Fibroblast of lung (primary cell): ENCODE measurements at regions not wholly inside any gene's neighbourhood (a gene's known extent, or its start where the extent isn't known, plus 50 kb on each side); places are given as distances from the start of the nearest gene placed in this dataset.

Experiments
- DNase-seq, 2 donors: peaks; one replicate each; pipeline versions ENCODE4 v3.0.0 to v3.0.0-alpha.2; 2010; ENCODE audit warnings: low read depth in 2 of 2
- H2AFZ ChIP-seq: 2 replicates; pipeline ENCODE4 v1.5.1; 2012; ENCODE audit warnings: low read length, control low read depth, inconsistent platforms
- H3K27ac ChIP-seq: 2 replicates; pipeline ENCODE4 v1.5.1; 2011; ENCODE audit warnings: low read length, control low read depth; ENCODE audit not compliant: insufficient read depth
- H3K27me3 ChIP-seq: 2 replicates; pipeline ENCODE4 v1.5.1; 2011; ENCODE audit warnings: mild to moderate bottlenecking, low read length; ENCODE audit not compliant: control insufficient read depth, insufficient read depth
- H3K36me3 ChIP-seq: 2 replicates; pipeline ENCODE4 v1.5.1; 2011; ENCODE audit warnings: low read length; ENCODE audit not compliant: control insufficient read depth, insufficient read depth
- H3K4me1 ChIP-seq: 2 replicates; pipeline ENCODE4 v1.5.1; 2011; ENCODE audit warnings: low read length; ENCODE audit not compliant: control insufficient read depth, insufficient read depth; ENCODE audit errors: extremely low read depth
- H3K4me2 ChIP-seq: 2 replicates; pipeline ENCODE4 v1.5.1; 2011; ENCODE audit warnings: low read length, control low read depth; ENCODE audit not compliant: insufficient read depth; ENCODE audit errors: extremely low read depth
- H3K4me3 ChIP-seq, 4 experiments: fragments of 200-600 bp in 1 of 4; sonication (generic) in 1 of 4; replicated peaks in 1 of 4; 2 replicates each; pipeline ENCODE4 v1.5.1; 2011 to 2016; ENCODE audit warnings: low read length in 4 of 4, low read depth in 3 of 4, mild to moderate bottlenecking in 3 of 4, control low read depth in 2 of 4, inconsistent platforms in 1 of 4, mixed read lengths in 1 of 4; ENCODE audit not compliant: insufficient read depth in 1 of 4; ENCODE audit errors: control extremely low read depth in 1 of 4
- H3K79me2 ChIP-seq: 2 replicates; pipeline ENCODE4 v1.5.1; 2012; ENCODE audit warnings: mild to moderate bottlenecking, low read length, inconsistent platforms; ENCODE audit not compliant: control insufficient read depth, insufficient read depth
- H3K9ac ChIP-seq: 2 replicates; pipeline ENCODE4 v1.5.1; 2011; ENCODE audit warnings: mild to moderate bottlenecking, low read length, control low read depth; ENCODE audit not compliant: insufficient read depth
- H3K9me3 ChIP-seq: 2 replicates; pipeline ENCODE4 v1.5.1; 2012; ENCODE audit warnings: low read depth, low read length; ENCODE audit not compliant: control insufficient read depth, insufficient read depth
- H4K20me1 ChIP-seq: 2 replicates; pipeline ENCODE4 v1.5.1; 2011; ENCODE audit warnings: low read length; ENCODE audit not compliant: control insufficient read depth, insufficient read depth; ENCODE audit errors: extremely low read depth
- EZH2 ChIP-seq: IDR thresholded peaks from 2 replicates; pipeline ENCODE4 v1.5.1; 2012; ENCODE audit warnings: low read length, control low read depth, mild to moderate bottlenecking; ENCODE audit errors: missing control alignments
- TF ChIP-seq, protein P1 (sequence below), 2 donors: IDR thresholded peaks in 1 of 2; conservative IDR thresholded peaks in 1 of 2; 1 replicate in 1 of 2; 2 replicates in 1 of 2; pipeline ENCODE4 v1.5.1; 2011 to 2012; ENCODE audit warnings: low read length in 2 of 2, control low read depth in 1 of 2, inconsistent platforms in 1 of 2, low read depth in 1 of 2, mild to moderate bottlenecking in 1 of 2

DNA sequence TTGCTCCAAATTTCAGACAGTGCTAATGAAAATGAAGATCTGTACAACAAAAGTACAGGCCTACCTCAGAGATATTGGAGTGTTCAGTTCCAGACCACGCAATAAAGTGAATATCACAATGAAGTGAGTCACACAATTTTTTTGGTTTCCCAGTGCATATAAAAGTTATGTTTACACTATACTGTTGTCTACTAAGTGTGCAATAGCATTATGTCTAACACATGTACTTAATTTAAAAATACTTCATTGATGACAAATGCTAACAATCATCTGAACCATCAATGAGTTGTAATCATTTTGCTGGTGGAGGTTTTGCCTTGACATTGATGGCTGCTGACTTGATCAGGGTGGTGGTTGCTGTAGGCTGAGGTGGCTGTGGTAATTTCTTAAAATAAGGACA lies 60.6 kb upstream of the E2F8 start:
- TF ChIP-seq, protein P1, sequence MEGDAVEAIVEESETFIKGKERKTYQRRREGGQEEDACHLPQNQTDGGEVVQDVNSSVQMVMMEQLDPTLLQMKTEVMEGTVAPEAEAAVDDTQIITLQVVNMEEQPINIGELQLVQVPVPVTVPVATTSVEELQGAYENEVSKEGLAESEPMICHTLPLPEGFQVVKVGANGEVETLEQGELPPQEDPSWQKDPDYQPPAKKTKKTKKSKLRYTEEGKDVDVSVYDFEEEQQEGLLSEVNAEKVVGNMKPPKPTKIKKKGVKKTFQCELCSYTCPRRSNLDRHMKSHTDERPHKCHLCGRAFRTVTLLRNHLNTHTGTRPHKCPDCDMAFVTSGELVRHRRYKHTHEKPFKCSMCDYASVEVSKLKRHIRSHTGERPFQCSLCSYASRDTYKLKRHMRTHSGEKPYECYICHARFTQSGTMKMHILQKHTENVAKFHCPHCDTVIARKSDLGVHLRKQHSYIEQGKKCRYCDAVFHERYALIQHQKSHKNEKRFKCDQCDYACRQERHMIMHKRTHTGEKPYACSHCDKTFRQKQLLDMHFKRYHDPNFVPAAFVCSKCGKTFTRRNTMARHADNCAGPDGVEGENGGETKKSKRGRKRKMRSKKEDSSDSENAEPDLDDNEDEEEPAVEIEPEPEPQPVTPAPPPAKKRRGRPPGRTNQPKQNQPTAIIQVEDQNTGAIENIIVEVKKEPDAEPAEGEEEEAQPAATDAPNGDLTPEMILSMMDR (conservative IDR thresholded peaks at IDR 0.05 in 1 of 2, IDR thresholded peaks at IDR 0.05 in 1 of 2; ENCODE audit: low read depth in 1 of 2, low read length in 2 of 2): no peak
- no peak for TF ChIP-seq EZH2
- H3K79me2 ChIP-seq: no peaks in the 10 kb centered on the region

DNA sequence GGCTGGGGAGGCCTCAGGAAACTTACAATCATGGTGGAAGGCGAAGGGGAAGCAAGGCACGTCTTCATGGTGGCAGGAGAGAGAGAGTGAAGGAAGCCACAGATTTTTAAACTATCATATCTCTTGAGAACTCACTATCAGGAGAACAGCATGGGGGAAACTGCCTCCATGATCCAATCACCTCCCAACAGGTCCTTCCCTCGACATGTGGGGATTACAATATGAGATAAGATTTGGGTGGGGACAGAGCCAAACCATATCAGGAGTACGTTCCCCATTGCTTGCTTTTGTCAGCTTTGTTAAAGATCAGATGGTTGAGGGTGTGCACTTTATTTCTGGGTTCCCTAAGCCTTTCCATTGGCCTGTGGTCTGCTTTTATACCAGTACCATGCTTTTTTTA lies 53.7 kb upstream of the E2F8 start:
- Histone ChIP-seq H3K79me2 (no peaks in the 10 kb centered on the region), H4K20me1 (no peaks in the 10 kb centered on the region), H3K4me2 (no peak overlapping the region), H3K9ac (no peak overlapping the region), H2AFZ (no peak overlapping the region), H3K27me3 (peaks cover 4% of the 10 kb centered on the region), H3K27ac (no peak overlapping the region), H3K4me3 (no peak overlapping the region), H3K36me3 (no peaks in the 10 kb centered on the region), H3K9me3 (no peaks in the 10 kb centered on the region), H3K4me1 (no peaks in the 10 kb centered on the region)
- no peak for DNase-seq
- TF ChIP-seq, protein P1 (conservative IDR thresholded peaks at IDR 0.05 in 1 of 2, IDR thresholded peaks at IDR 0.05 in 1 of 2; ENCODE audit: low read depth in 1 of 2, low read length in 2 of 2): no peak
- no peak for TF ChIP-seq EZH2

More for the DNA sequence above, 60.6 kb upstream of the E2F8 start:
- no peak overlapping the region for H3K4me2 ChIP-seq
- no peak for DNase-seq
- H3K36me3 ChIP-seq: no peaks in the 10 kb centered on the region
- H3K4me1 ChIP-seq: no peaks in the 10 kb centered on the region
- no peak overlapping the region for H2AFZ ChIP-seq
- no peaks in the 10 kb centered on the region for H4K20me1 ChIP-seq
- H3K9me3 ChIP-seq: no peaks in the 10 kb centered on the region
- H3K4me3 ChIP-seq: no peak overlapping the region
- H3K9ac ChIP-seq: no peak overlapping the region
- peaks cover 8% of the 10 kb centered on the region for H3K27me3 ChIP-seq
- H3K27ac ChIP-seq: no peak overlapping the region

DNA sequence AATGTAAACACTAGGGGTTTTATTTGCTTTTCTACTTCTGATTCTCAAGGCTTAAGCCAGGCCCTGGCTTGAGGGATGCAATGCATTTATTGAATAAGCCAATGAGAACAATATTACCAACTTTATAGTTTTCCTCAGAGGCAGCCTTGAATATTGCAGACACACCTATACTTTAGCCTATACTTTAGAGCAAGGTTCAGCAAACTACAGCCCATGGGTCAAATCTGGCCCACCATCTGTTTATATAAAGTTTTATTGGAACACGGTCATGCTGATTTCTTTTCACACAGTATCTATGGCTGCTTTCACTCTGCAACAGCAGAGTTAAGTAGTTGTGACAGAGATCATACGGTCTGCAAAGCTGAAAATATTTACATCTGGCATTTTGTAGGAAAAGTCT lies 50.3 kb upstream of the E2F8 start:
- no peak overlapping the region for H3K4me3 ChIP-seq
- H3K4me1 ChIP-seq: no peaks in the 10 kb centered on the region
- H3K4me2 ChIP-seq: no peak overlapping the region
- TF ChIP-seq EZH2: no peak
- TF ChIP-seq, protein P1 (conservative IDR thresholded peaks at IDR 0.05 in 1 of 2, IDR thresholded peaks at IDR 0.05 in 1 of 2; ENCODE audit: low read depth in 1 of 2, low read length in 2 of 2): no peak
- H4K20me1 ChIP-seq: no peaks in the 10 kb centered on the region
- no peak overlapping the region for H3K9ac ChIP-seq
- no peaks in the 10 kb centered on the region for H3K79me2 ChIP-seq
- no peak overlapping the region for H2AFZ ChIP-seq
- H3K9me3 ChIP-seq: no peaks in the 10 kb centered on the region
- H3K36me3 ChIP-seq: no peaks in the 10 kb centered on the region
- no peak overlapping the region for H3K27ac ChIP-seq
- no peak for DNase-seq
- no peaks in the 10 kb centered on the region for H3K27me3 ChIP-seq
